GM20431 (cell line): ENCODE measurements at regions not wholly inside any gene's neighbourhood (a gene's known extent, or its start where the extent isn't known, plus 50 kb on each side); places are given as distances from the start of the nearest gene placed in this dataset.

Experiments used
- in situ Hi-C: fragments of 300-500 bp; cut with MseI, MboI; formaldehyde crosslinking; loops from one replicate; pipeline ENCODE4 v1.15.0; 2020; ENCODE audit warnings: low sequenced_read_pairs; ENCODE audit not compliant: unreplicated experiment

DNA sequence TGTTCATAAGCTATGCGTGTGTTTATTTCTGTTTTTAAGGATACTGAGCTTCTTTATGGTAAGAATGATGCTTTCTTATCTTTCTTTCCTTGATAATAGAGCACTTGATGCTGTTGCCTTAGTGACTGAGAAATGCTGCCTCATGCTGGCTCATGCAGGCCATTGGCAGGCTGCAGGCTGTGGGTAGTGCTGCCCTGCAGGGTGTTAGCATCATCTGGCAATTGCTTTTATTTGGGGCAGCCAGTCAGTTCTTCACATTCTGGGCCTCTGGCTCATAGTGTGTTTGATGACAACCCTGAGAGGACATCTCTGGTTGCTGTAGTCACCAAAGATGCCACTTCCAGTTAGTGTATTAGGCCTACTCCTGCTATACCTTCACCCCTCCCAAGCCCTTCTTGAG lies 66.2 kb upstream of the ONECUT1 start:
- in situ Hi-C loops = no loop called here

DNA sequence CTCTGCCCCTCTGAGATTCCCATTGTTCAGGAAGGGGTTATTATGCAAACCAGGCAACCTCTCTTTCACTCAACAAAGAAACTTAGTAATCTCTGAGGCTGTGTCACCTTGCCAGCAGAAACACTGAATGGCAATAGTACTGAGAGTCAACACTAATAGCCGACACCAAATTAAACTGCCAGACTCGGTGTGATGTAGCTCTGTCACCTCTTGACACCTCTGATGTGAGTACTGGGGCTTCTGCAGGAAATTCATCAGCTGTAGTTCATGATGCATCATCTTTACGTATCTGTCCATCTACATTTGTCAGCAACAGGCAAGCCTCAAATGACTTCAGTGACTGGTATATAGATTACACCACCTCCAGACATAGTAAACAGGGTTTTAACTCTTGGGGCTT lies 65.0 kb upstream of the ONECUT1 start:
- in situ Hi-C loops = no loop called here

DNA sequence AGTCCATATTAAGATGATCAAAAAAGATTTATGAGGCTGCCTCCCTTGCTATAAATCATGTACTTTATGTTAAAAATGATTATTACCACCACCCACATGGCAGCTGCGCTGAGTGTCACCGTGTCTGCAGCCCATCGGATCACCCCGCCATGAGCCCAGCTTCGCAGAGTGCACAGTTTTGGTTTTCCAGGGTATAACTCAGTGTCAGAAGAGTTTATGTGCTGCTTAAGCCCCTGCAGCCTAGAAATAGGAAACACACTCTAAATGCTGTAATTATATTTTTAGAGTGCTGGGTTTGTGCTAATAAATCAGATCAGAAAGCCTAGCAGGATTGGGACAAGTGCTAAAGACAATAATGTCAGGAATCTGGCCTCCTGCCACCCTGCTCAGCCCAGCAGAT lies 54.7 kb upstream of the ONECUT1 start:
- in situ Hi-C loops = no loop called here
